ENCODE measurements at regions not wholly inside any gene's neighbourhood (a gene's known extent, or its start where the extent isn't known, plus 50 kb on each side); places are given as distances from the start of the nearest gene placed in this dataset.

- Histone ChIP-seq H3K4me3 (no peak overlapping the region), H3K36me3 (no peaks in the 10 kb centered on the region), H3K27me3 (replicated peaks) (no peaks in the 10 kb centered on the region), H3K9me3 (replicated peaks) (no peaks in the 10 kb centered on the region), H3K27ac (no peak overlapping the region), H3K4me1 (replicated peaks) (no peaks in the 10 kb centered on the region)
- no peak for DNase-seq (ENCODE audit: low read depth in 1 of 2, low spot score in 2 of 2)
Observed at GRCh38 chr6:22928775-22929174, 359.4 kb downstream of the HDGFL1 start.

DNA sequence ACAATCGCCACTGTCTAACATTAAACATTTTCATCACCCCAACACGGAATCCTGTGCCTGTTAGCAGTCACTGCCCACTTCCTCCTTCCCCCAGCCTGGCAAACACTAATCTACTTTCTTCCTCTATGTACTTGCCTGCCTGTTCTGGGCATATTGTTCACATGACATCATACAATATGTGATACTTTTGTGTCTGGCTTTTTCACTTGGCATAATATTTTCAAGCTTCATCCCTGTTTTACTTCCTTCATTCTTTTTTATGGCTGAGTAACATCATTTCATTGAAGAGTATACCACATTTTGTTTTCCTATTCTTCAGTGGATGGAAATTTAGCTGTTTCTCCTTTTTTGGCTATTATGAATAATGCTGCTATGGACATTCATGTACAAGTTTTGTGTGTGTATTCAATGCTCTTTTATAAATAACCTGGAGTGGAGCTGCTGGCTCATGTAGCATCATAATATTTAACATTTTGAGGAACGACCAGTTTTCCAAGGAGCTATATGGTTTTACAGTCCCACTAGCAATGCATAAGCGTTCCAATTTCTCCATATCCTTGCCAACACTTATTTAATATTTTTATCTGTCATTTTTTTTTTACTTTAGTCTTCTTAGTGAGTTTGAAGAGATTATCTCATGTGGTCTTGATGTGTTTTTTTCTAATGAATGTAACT lies 360.1 kb downstream of the HDGFL1 start:
- no peak overlapping the region for H3K27ac ChIP-seq
- H3K4me3 ChIP-seq, result no peak overlapping the region
- no peaks in the 10 kb centered on the region for H3K4me1 ChIP-seq (replicated peaks)
- DNase-seq (ENCODE audit: low read depth in 1 of 2, low spot score in 2 of 2), result no peak
- no peaks in the 10 kb centered on the region for H3K9me3 ChIP-seq (replicated peaks)
- H3K36me3 ChIP-seq, result no peaks in the 10 kb centered on the region
- H3K27me3 ChIP-seq (replicated peaks), result no peaks in the 10 kb centered on the region

DNA sequence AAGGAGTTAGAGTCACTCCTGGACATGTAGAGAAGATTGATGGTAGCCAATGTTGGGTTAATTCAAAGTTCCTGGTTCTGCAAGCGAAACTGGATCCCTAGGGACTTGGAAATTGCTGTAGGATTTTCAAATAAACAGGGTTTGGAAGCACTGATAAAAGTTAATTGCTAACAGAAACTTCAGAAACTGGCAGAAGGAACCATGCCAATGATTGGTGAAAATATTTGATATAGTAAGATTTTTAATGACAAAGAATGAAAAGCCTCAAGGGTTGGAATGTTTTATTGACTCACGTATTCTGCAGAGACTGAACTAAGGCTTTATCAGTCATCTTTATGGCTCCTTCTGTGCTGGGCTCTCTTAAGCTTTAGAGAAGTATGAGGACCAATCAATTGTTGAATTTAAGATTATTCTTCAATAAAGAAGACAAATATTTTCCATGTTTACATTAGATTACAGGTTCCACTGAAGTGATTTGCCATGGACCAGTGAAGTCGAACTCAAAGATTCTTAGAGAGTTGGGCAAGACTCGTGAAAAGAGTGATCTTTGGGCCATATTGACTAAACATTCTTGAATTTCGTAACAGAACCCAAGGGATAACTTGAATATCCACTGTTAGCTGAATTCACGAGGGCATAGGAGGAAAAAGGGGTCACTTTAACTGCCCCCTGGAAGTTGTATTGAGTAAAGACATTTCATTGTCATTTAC lies 371.4 kb downstream of the HDGFL1 start:
- no peaks in the 10 kb centered on the region for H3K27me3 ChIP-seq (replicated peaks)
- H3K4me3 ChIP-seq, result no peak overlapping the region
- H3K27ac ChIP-seq, result no peak overlapping the region
- no peaks in the 10 kb centered on the region for H3K4me1 ChIP-seq (replicated peaks)
- DNase-seq (ENCODE audit: low read depth in 1 of 2, low spot score in 2 of 2), result no peak
- no peaks in the 10 kb centered on the region for H3K9me3 ChIP-seq (replicated peaks)
- no peaks in the 10 kb centered on the region for H3K36me3 ChIP-seq

DNA sequence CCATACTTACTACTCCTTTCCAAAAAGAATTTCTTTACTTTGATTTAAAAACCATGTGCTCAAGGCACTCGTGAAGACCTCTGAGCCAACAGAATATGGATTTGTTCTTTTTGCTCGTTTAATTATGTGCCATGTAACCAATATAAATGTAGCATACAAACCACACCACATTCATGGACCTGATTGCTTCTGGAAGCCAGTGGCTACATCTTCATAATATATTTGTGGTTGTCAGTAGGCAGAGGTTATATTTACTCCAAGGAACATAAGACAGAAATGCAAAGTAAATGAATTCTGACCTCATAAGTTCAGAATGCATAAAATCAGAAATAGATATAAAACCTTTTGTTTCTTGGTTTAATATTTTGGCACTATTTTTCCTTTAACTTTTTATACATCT lies 373.0 kb downstream of the HDGFL1 start:
- no peak overlapping the region for H3K27ac ChIP-seq

DNA sequence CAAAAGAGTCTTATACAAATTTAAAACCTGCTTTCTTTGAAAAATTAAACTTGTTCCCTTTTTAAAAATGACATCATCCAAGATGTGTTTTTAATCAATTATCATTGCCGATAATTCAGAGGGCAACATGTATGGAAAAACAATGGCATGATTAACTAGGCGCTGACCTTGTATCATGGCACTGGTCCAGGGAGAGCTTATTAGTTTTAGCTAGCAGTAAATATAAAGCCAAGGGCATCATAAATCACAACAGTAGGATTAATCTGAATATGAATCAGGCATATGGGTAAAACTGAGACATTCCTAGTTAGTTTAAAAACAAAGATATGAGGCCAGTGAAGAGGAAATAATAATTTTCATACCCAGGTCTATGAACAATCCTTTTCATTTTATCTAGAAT lies 374.0 kb downstream of the HDGFL1 start:
- DNase-seq (ENCODE audit: low read depth in 1 of 2, low spot score in 2 of 2), result no peak
- no peaks in the 10 kb centered on the region for H3K27me3 ChIP-seq (replicated peaks)
- H3K27ac ChIP-seq, result no peak overlapping the region
- no peaks in the 10 kb centered on the region for H3K9me3 ChIP-seq (replicated peaks)
- no peak overlapping the region for H3K4me3 ChIP-seq
- H3K36me3 ChIP-seq, result no peaks in the 10 kb centered on the region
- H3K4me1 ChIP-seq (replicated peaks), result no peaks in the 10 kb centered on the region

More for the DNA sequence above, 373.0 kb downstream of the HDGFL1 start:
- no peaks in the 10 kb centered on the region for H3K4me1 ChIP-seq (replicated peaks)
- no peaks in the 10 kb centered on the region for H3K27me3 ChIP-seq (replicated peaks)
- H3K9me3 ChIP-seq (replicated peaks), result no peaks in the 10 kb centered on the region
- H3K36me3 ChIP-seq, result no peaks in the 10 kb centered on the region
- DNase-seq (ENCODE audit: low read depth in 1 of 2, low spot score in 2 of 2), result no peak
- H3K4me3 ChIP-seq, result no peak overlapping the region

- no peak overlapping the region for H3K27ac ChIP-seq
- no peaks in the 10 kb centered on the region for H3K36me3 ChIP-seq
- no peak overlapping the region for H3K4me3 ChIP-seq
- DNase-seq (ENCODE audit: low read depth in 1 of 2, low spot score in 2 of 2), result no peak
- no peaks in the 10 kb centered on the region for H3K27me3 ChIP-seq (replicated peaks)
- H3K9me3 ChIP-seq (replicated peaks), result no peaks in the 10 kb centered on the region
- H3K4me1 ChIP-seq (replicated peaks), result no peaks in the 10 kb centered on the region
Observed at GRCh38 chr6:22949967-22950366, 380.6 kb downstream of the HDGFL1 start.

DNA sequence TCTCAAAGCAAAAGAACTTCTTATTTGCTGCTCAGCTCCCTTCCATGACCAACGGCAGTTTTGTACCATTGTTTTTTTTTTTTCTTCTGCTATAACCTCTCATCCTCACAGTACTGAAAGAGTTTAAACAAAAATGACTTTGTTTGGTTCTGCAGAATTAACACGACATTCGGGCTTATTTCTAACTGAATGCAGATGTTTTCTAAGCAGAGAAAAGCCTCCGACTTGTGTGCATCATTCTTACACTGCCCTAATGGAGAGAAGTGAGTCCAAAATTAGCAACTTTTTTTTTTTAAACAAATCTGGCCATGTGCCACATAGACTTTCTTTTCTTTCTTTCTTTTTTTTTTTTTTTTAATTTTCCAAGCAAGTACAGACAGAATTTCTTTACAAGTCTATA lies 382.7 kb downstream of the HDGFL1 start:
- peak in 1 of 2 experiments; percentile 2 for DNase-seq (ENCODE audit: low read depth in 1 of 2, low spot score in 2 of 2)
- Histone ChIP-seq H3K27me3 (replicated peaks) (no peaks in the 10 kb centered on the region), H3K36me3 (no peaks in the 10 kb centered on the region), H3K4me1 (replicated peaks) (no peaks in the 10 kb centered on the region), H3K9me3 (replicated peaks) (no peaks in the 10 kb centered on the region), H3K4me3 (no peak overlapping the region), H3K27ac (no peak overlapping the region)

DNA sequence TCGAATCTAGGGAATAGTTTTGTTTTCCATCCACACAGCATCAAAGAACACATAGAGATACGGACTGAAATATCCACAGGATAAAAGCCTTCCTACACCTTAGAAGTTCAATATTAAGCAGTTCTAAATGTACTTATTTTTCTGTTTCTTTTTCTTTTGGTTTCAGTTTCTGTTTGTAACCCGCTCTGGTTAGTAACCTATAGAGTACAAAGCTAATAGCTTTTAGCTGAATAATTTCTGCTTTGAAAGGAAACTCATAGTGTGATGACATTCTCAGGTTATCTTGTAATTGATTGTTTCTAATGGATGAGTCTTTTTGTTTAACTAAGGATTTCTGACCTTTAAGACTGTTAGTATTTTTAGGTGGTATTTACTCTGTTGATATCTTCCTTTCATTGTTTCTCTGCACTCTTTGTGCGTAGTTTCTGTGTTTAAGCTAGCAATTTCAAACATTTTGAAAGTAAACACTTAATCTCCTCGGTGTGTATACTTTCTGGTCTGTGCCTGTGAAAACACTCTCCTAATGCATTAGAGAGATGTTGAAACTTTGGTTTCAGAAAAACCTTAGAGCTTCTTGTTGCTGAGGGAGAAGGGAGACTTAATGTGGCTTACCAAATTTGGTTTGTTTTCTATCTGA lies 385.5 kb downstream of the HDGFL1 start:
- Histone ChIP-seq H3K27ac (peak overlapping the region; percentile 0; the same call in 1 of the 2 replicates), H3K4me1 (replicated peaks) (no peaks in the 10 kb centered on the region), H3K9me3 (replicated peaks) (no peaks in the 10 kb centered on the region), H3K36me3 (no peaks in the 10 kb centered on the region), H3K27me3 (replicated peaks) (no peaks in the 10 kb centered on the region), H3K4me3 (peak overlapping the region; percentile 5)
- DNase-seq (ENCODE audit: low read depth in 1 of 2, low spot score in 2 of 2), result peak in 1 of 2 experiments; percentile 57

GRCh38 chr6:22956029-22956681 lies 386.8 kb downstream of the HDGFL1 start:
- H3K27me3 ChIP-seq (replicated peaks), result no peaks in the 10 kb centered on the region
- no peaks in the 10 kb centered on the region for H3K4me1 ChIP-seq (replicated peaks)
- no peak overlapping the region for H3K27ac ChIP-seq
- DNase-seq (ENCODE audit: low read depth in 1 of 2, low spot score in 2 of 2), result no peak
- no peak overlapping the region for H3K4me3 ChIP-seq
- H3K36me3 ChIP-seq, result no peaks in the 10 kb centered on the region
- no peaks in the 10 kb centered on the region for H3K9me3 ChIP-seq (replicated peaks)

- H3K9me3 ChIP-seq (replicated peaks), result no peaks in the 10 kb centered on the region
- no peak overlapping the region for H3K27ac ChIP-seq
- H3K4me1 ChIP-seq (replicated peaks), result no peaks in the 10 kb centered on the region
- H3K27me3 ChIP-seq (replicated peaks), result no peaks in the 10 kb centered on the region
- H3K4me3 ChIP-seq, result no peak overlapping the region
- DNase-seq (ENCODE audit: low read depth in 1 of 2, low spot score in 2 of 2), result no peak
- no peaks in the 10 kb centered on the region for H3K36me3 ChIP-seq
Observed at GRCh38 chr6:22958677-22959076, 389.3 kb downstream of the HDGFL1 start.

DNA sequence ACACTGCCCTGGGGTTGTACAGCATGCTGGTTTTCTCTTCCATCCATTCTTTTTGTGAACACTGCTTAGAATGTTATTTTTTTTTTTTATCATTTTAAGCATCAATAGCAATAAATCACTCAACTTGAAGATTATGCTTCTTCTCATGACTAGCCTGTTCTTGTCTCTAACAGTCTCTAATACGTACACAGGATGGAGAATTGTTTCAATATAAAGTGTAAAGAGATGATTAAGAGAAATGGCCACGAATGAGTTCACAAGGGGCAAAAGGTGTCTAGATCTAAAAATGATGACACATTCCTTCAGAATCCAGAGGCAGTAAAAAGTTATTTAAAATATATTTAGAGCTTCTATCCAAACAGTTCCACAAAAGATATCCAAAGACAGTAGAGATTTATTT lies 390.2 kb downstream of the HDGFL1 start:
- Histone ChIP-seq H3K9me3 (replicated peaks) (no peaks in the 10 kb centered on the region), H3K27ac (no peak overlapping the region), H3K36me3 (no peaks in the 10 kb centered on the region), H3K27me3 (replicated peaks) (no peaks in the 10 kb centered on the region), H3K4me1 (replicated peaks) (no peaks in the 10 kb centered on the region), H3K4me3 (no peak overlapping the region)
- no peak for DNase-seq (ENCODE audit: low read depth in 1 of 2, low spot score in 2 of 2)

DNA sequence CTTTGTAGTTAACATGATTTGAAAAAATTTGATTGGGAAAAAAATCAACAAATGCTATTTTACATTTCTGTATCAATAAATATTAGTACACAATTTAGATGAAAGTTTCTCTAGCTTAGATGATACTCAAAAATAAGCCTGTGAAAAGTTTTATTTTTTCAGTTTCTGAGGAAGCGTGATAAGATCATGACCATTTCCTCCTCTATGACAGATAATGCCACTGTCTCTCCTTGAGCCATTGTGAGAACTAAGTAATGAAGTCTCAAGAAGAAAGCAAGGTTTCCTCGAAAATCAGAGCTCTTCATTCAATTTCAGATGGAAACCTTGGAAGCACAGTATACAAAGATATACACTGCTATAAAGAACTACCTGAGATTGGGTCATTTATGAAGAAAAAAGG lies 395.0 kb downstream of the HDGFL1 start:
- H3K36me3 ChIP-seq, result no peaks in the 10 kb centered on the region
- H3K27ac ChIP-seq, result no peak overlapping the region
- H3K27me3 ChIP-seq (replicated peaks), result no peaks in the 10 kb centered on the region
- no peaks in the 10 kb centered on the region for H3K4me1 ChIP-seq (replicated peaks)
- no peak for DNase-seq (ENCODE audit: low read depth in 1 of 2, low spot score in 2 of 2)
- H3K4me3 ChIP-seq, result no peak overlapping the region
- no peaks in the 10 kb centered on the region for H3K9me3 ChIP-seq (replicated peaks)

- Histone ChIP-seq H3K27ac (no peak overlapping the region), H3K36me3 (no peaks in the 10 kb centered on the region), H3K27me3 (replicated peaks) (no peaks in the 10 kb centered on the region), H3K4me3 (no peak overlapping the region), H3K4me1 (replicated peaks) (no peaks in the 10 kb centered on the region), H3K9me3 (replicated peaks) (no peaks in the 10 kb centered on the region)
- no peak for DNase-seq (ENCODE audit: low read depth in 1 of 2, low spot score in 2 of 2)
Observed at GRCh38 chr6:22965889-22966288, 396.5 kb downstream of the HDGFL1 start.

All from SJSA1 (cell line).